Right atrium auricular region (tissue), 2 donors: ENCODE measurements at regions not wholly inside any gene's neighbourhood (a gene's known extent, or its start where the extent isn't known, plus 50 kb on each side); places are given as distances from the start of the nearest gene placed in this dataset.

Experiments used
- DNase-seq: peaks from one replicate; pipeline ENCODE4 v3.0.0-alpha.2; 2019; ENCODE audit warnings: low spot score
- H3K27ac ChIP-seq, 2 donors: fragments of 200-600 bp; sonication (generic); 1 replicate in 1 of 2; 2 replicates in 1 of 2; pipeline ENCODE4 v1.5.1; 2016 to 2019
- H3K27me3 ChIP-seq, 2 donors: fragments of 200-600 bp; sonication (generic); one replicate each; pipeline versions ENCODE4 v1.5.1 to v1.6.0; 2017 to 2019
- H3K36me3 ChIP-seq: fragments of 200-600 bp; sonication (generic); one replicate; pipeline ENCODE4 v1.5.1; 2016
- H3K4me1 ChIP-seq, 2 donors: fragments of 200-600 bp; sonication (generic); one replicate each; pipeline versions ENCODE4 v1.5.1 to v1.6.0; 2017 to 2019
- H3K4me3 ChIP-seq, 2 donors: fragments of 200-600 bp; sonication (generic); 1 replicate in 1 of 2; 2 replicates in 1 of 2; pipeline ENCODE4 v1.5.1; 2017 to 2019; ENCODE audit warnings: mild to moderate bottlenecking in 1 of 2, moderate library complexity in 1 of 2
- H3K9me3 ChIP-seq, 2 donors: fragments of 200-600 bp; sonication (generic); one replicate each; pipeline ENCODE4 v1.5.1; 2019
- CTCF ChIP-seq, 2 donors: fragments of 200-600 bp; sonication (generic); IDR thresholded peaks; one replicate each; pipeline ENCODE4 v1.5.1; 2019; ENCODE audit warnings: antibody characterized with exemption in 2 of 2

GRCh38 chr2:136297312-136297711 lies 179.4 kb upstream of the CXCR4 start:
- no peaks in the 10 kb centered on the region for H3K4me1 ChIP-seq
- H3K9me3 ChIP-seq, result no peaks in the 10 kb centered on the region
- no peak for TF ChIP-seq CTCF (IDR thresholded peaks at IDR 0.05)
- H3K27me3 ChIP-seq, result no peaks in the 10 kb centered on the region
- no peak for DNase-seq
- no peak overlapping the region for H3K4me3 ChIP-seq
- no peak overlapping the region for H3K27ac ChIP-seq
- H3K36me3 ChIP-seq, result no peaks in the 10 kb centered on the region

- TF ChIP-seq CTCF (IDR thresholded peaks at IDR 0.05), result no peak
- H3K9me3 ChIP-seq, result no peaks in the 10 kb centered on the region
- H3K27me3 ChIP-seq, result no peaks in the 10 kb centered on the region
- H3K36me3 ChIP-seq, result no peaks in the 10 kb centered on the region
- H3K27ac ChIP-seq, result no peak overlapping the region
- DNase-seq, result no peak
- H3K4me1 ChIP-seq, result no peaks in the 10 kb centered on the region
- no peak overlapping the region for H3K4me3 ChIP-seq
Observed at GRCh38 chr2:136295168-136295567, 177.2 kb upstream of the CXCR4 start.

- no peak for TF ChIP-seq CTCF (IDR thresholded peaks at IDR 0.05)
Observed at GRCh38 chr2:136291871-136292270, 173.9 kb upstream of the CXCR4 start.

GRCh38 chr2:136290326-136290725 lies 172.4 kb upstream of the CXCR4 start:
- no peak overlapping the region for H3K27ac ChIP-seq
- DNase-seq, result no peak

More at GRCh38 chr2:136291871-136292270, 173.9 kb upstream of the CXCR4 start:
- Histone ChIP-seq H3K4me3 (no peak overlapping the region), H3K9me3 (no peaks in the 10 kb centered on the region), H3K27me3 (no peaks in the 10 kb centered on the region), H3K4me1 (no peaks in the 10 kb centered on the region), H3K36me3 (no peaks in the 10 kb centered on the region), H3K27ac (no peak overlapping the region)
- no peak for DNase-seq

GRCh38 chr2:136288249-136288648 lies 170.3 kb upstream of the CXCR4 start:
- no peaks in the 10 kb centered on the region for H3K27me3 ChIP-seq
- no peaks in the 10 kb centered on the region for H3K36me3 ChIP-seq
- no peak for TF ChIP-seq CTCF (IDR thresholded peaks at IDR 0.05)
- no peak overlapping the region for H3K4me3 ChIP-seq
- no peaks in the 10 kb centered on the region for H3K9me3 ChIP-seq
- no peak overlapping the region for H3K27ac ChIP-seq
- DNase-seq, result no peak
- no peaks in the 10 kb centered on the region for H3K4me1 ChIP-seq

More at GRCh38 chr2:136290326-136290725, 172.4 kb upstream of the CXCR4 start:
- H3K9me3 ChIP-seq, result no peaks in the 10 kb centered on the region
- H3K4me1 ChIP-seq, result no peaks in the 10 kb centered on the region
- no peaks in the 10 kb centered on the region for H3K27me3 ChIP-seq
- H3K36me3 ChIP-seq, result no peaks in the 10 kb centered on the region
- TF ChIP-seq CTCF (IDR thresholded peaks at IDR 0.05), result no peak
- no peak overlapping the region for H3K4me3 ChIP-seq

GRCh38 chr2:136286423-136286822 lies 168.5 kb upstream of the CXCR4 start:
- H3K4me1 ChIP-seq, result no peaks in the 10 kb centered on the region
- TF ChIP-seq CTCF (IDR thresholded peaks at IDR 0.05), result no peak
- H3K27ac ChIP-seq, result no peak overlapping the region
- H3K27me3 ChIP-seq, result no peaks in the 10 kb centered on the region
- DNase-seq, result no peak
- H3K9me3 ChIP-seq, result no peaks in the 10 kb centered on the region
- no peaks in the 10 kb centered on the region for H3K36me3 ChIP-seq
- H3K4me3 ChIP-seq, result no peak overlapping the region
